ENCODE measurements at regions not wholly inside any gene's neighbourhood (a gene's known extent, or its start where the extent isn't known, plus 50 kb on each side); places are given as distances from the start of the nearest gene placed in this dataset.

DNA sequence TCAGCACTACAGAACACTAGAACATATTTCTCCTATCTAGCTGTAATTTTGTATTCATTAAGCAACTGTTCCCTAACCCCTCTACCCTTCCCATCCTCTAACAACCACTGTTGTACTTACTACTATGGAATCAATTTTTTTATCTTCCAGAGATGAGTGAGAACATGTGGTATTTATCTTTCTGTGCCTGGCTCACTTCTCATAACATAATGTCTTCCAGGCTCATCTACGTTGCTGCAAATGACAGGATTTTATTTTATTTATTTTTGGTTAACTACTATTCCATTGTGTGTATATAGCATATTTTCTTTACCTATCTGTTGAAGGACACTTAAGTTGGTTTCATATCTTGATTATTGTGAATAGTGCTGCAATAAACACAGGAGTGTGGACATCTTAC is 200.9 kb upstream of the CHRM2 start:
- TF ChIP-seq, protein P1, sequence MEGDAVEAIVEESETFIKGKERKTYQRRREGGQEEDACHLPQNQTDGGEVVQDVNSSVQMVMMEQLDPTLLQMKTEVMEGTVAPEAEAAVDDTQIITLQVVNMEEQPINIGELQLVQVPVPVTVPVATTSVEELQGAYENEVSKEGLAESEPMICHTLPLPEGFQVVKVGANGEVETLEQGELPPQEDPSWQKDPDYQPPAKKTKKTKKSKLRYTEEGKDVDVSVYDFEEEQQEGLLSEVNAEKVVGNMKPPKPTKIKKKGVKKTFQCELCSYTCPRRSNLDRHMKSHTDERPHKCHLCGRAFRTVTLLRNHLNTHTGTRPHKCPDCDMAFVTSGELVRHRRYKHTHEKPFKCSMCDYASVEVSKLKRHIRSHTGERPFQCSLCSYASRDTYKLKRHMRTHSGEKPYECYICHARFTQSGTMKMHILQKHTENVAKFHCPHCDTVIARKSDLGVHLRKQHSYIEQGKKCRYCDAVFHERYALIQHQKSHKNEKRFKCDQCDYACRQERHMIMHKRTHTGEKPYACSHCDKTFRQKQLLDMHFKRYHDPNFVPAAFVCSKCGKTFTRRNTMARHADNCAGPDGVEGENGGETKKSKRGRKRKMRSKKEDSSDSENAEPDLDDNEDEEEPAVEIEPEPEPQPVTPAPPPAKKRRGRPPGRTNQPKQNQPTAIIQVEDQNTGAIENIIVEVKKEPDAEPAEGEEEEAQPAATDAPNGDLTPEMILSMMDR (IDR thresholded peaks at IDR 0.05; ENCODE audit: low read depth, low read length, missing control alignments) = no peak
- H3K4me3 ChIP-seq (ENCODE audit: low read depth, low read length) = no peak overlapping the region
- no peak for DNase-seq (ENCODE audit: low read depth)

DNA sequence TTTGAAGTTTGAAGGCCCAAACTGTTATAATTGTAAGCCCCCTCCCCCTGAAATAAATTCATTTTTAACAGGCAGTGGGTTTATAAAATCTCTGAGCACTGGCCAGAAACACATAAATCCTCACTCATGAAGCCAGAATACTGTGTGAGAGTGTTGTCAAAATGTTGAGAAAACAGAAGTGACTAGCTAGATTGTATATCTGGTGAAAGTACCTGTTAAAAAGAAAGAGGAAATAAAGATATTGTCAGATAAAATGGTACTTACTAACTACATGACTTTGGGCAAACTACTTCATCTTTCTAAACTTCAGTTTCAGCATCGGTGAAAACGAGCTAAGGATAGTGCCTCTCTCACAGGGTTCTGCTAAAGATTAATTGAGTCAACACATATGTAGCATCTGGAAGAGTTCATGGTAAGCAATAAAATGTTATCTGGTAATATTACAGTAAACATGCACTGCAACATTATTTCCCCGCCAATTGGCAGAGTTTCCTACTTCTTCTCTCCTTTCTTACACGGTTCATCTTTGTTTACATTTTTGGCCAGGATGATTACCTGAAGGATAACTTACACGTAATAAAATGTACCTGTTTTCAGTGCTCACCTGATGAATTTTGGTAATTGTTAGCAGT is 202.5 kb upstream of the CHRM2 start:
- H3K4me3 ChIP-seq (ENCODE audit: low read depth, low read length) = no peak overlapping the region
- TF ChIP-seq, protein P1 (IDR thresholded peaks at IDR 0.05; ENCODE audit: low read depth, low read length, missing control alignments) = no peak
- no peak for DNase-seq (ENCODE audit: low read depth)

DNA sequence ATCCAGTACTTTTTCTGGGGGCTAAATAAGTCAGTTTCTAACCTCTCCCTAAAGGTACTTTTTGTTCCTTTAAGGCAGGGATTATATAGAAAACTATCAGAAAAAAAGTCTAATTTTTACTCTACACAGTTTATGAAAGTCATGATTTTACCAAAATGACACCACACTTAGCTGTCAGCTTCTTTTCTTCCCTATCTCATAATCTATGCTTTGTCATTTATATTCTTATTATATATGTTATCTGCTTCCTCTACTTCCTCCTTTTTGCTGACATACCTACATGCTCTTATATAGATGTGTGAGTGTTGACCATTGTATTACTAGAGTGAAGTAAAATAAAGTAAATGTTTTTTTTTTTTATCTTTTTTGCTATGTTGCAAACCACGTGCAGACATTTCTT is 203.9 kb upstream of the CHRM2 start:
- no peak overlapping the region for H3K4me3 ChIP-seq (ENCODE audit: low read depth, low read length)
- no peak for DNase-seq (ENCODE audit: low read depth)
- TF ChIP-seq, protein P1 (IDR thresholded peaks at IDR 0.05; ENCODE audit: low read depth, low read length, missing control alignments) = no peak

DNA sequence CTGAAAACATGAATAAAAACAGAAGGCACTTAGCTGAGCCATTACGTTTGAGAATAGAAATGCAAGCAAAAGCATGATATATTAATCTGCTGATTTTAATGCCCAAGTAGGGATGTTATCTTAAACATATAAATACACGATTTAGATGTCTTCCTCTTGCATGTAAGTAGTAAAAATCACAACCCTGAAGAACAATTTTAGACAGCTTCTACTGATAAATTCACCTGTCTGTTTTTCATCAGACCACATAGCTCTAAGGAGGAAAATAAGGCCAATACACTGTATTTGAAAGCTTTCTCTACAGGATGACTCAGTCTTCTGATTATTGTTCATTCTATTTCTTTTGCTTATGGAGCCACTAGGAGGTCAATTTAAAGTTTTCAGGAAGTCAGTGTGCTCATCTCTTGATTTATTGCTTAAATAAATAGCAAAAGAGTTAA is 210.9 kb upstream of the CHRM2 start:
- DNase-seq (ENCODE audit: low read depth) = no peak
- TF ChIP-seq, protein P1 (IDR thresholded peaks at IDR 0.05; ENCODE audit: low read depth, low read length, missing control alignments) = no peak
- no peak overlapping the region for H3K4me3 ChIP-seq (ENCODE audit: low read depth, low read length)

DNA sequence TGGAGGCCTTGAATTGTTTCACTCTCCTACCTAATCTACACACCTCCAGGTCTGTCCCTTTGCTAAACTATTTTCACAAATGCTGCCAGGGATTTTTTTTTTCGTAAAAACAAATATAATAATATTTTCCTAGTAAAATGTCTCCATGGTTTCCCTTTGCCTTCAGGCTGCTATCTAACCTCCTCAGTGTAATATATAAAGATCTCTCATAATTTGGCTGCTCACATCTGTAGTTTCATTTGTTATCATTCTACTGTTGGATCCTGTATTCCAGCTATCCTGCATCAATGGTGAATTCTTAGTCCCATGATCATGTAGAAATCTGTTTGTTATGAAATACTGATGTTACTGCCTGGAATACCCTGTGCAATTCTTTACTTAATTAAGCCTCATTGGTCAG is 211.9 kb upstream of the CHRM2 start:
- no peak for DNase-seq (ENCODE audit: low read depth)
- H3K4me3 ChIP-seq (ENCODE audit: low read depth, low read length) = no peak overlapping the region
- TF ChIP-seq, protein P1 (IDR thresholded peaks at IDR 0.05; ENCODE audit: low read depth, low read length, missing control alignments) = no peak

DNA sequence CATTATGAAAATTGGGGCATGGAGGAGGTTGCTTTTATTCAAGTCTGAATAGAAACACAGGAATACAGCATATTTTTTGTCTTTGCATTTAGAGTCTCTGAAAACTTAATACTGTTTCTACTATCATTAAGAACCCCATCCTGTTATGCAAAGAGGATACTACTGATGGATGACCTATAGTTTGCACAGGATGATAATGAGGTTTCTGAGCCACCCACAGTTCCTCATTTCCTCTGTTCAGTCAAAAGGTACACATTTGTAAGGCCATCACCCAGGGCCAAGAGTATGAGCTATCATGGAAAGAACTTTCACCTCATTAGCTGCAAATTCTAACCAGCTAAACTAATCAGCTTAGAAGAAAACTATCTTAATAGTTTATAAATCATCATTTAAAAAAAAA is 213.0 kb upstream of the CHRM2 start:
- DNase-seq (ENCODE audit: low read depth) = no peak
- TF ChIP-seq, protein P1 (IDR thresholded peaks at IDR 0.05; ENCODE audit: low read depth, low read length, missing control alignments) = no peak
- H3K4me3 ChIP-seq (ENCODE audit: low read depth, low read length) = no peak overlapping the region

DNA sequence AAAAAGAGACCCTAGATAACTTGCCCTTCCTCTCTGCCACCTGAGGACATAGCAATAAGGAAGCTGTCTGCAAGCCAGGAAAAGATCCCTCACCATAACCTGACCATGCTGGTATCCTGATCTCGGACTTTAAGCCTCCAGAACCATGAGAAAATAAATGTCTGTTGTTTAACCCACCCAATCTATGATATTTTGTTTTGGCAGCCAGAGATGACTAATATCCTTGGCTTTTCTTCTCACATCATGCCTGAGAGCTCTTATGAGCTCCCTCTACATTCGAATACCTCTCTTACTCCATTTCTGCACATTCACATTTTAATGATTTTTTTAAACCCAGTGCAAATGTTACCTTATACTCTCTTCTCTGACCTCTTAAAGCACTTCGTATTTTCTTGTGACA is 214.0 kb upstream of the CHRM2 start:
- no peak overlapping the region for H3K4me3 ChIP-seq (ENCODE audit: low read depth, low read length)
- no peak for DNase-seq (ENCODE audit: low read depth)

More for the DNA sequence above, 214.0 kb upstream of the CHRM2 start:
- TF ChIP-seq, protein P1 (IDR thresholded peaks at IDR 0.05; ENCODE audit: low read depth, low read length, missing control alignments) = no peak

Measured in GM12864 (cell line).